Activated T-cell treated with anti-CD3 and anti-CD28 coated beads for 24 hours (primary cell): ENCODE measurements at regions not wholly inside any gene's neighbourhood (a gene's known extent, or its start where the extent isn't known, plus 50 kb on each side); places are given as distances from the start of the nearest gene placed in this dataset.
A peak's percentile ranks its signal among the peaks of the same experiment; 100 is the strongest.
"Not testable (repeated sequence)": the region's sequence is repeated elsewhere in the genome, so short reads cannot be mapped to it uniquely, and the experiment has no call there.

ENCODE experiments used
- DNase-seq: peaks from one replicate; pipeline ENCODE4 v3.0.0-alpha.2; 2020; ENCODE audit warnings: low read depth

DNA sequence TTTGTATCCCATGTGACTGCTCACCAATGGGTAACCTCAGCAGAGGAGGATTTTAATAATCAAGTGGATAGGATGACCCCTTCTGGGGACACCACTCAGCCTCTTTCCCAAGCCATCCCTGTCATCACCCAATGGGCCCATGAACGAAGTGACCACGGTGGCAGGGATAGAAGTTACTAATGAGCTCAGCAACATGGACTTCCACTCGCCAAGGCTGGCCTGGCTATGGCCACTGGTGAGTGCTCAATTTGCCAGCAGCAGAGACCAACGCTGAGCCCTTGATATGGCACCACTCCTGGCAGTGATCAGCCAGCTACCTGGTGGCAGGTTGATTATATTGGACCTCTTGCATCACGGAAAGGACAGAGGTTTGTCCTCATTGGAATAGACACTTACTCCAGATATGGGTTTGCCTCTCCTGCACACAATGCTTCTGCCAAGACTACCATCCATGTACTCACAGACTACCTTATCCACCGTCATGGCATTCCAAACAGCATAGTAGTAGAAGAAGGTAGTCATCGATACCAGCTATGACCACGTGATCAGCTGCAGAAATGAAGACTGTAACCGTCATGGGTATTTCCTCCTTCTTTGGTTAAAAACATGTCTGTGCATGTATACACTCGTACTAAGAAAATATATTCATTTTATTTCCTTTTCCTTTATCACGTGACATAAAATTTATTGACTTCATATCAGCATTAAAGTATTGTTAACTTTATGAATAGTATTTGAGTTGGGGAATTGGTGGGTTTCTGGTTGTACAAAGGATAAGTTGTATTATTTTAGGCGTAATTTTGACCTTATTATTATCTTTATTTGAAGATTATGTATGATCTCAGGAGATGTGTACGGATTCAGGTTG, 562.6 kb downstream of the PTPRU start:
- no peak for DNase-seq

DNA sequence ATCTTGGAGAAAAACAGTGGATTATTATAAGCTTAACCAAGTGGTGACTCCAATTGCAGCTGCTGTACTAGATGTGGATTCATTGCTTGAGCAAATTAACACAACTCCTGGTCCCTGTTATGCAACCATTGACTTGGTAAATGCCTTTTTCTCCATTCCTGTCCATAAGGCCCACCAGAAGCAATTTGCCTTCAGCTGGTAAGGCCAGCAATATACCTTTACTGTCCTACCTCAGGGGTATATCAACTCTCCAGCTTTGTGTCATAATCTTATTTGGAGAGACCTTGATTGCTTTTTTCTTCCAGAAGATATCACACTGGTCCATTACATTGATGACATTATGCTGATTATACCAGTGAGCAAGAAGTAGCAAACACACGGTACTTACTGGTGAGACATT, 560.8 kb downstream of the PTPRU start:
- DNase-seq = not testable (repeated sequence)

DNA sequence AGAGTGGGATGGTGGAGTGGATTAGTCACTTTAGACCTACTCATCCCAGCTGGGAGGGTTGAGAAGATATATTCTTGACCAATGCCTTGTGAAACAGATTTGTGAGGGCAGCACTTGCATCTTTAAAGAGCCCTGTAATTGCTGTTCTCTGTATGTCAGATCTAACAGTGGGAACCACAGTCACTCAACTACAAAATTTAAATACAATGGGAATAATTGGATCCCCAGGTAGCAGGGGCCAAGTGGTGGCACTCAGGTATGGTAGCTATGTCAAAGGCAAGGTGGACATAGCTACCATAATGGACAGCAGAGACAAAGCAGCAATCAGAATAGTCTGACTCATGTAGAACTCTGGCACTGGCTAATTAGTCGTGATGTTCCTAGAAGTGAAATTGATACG, 559.6 kb downstream of the PTPRU start:
- not testable (repeated sequence) for DNase-seq

DNA sequence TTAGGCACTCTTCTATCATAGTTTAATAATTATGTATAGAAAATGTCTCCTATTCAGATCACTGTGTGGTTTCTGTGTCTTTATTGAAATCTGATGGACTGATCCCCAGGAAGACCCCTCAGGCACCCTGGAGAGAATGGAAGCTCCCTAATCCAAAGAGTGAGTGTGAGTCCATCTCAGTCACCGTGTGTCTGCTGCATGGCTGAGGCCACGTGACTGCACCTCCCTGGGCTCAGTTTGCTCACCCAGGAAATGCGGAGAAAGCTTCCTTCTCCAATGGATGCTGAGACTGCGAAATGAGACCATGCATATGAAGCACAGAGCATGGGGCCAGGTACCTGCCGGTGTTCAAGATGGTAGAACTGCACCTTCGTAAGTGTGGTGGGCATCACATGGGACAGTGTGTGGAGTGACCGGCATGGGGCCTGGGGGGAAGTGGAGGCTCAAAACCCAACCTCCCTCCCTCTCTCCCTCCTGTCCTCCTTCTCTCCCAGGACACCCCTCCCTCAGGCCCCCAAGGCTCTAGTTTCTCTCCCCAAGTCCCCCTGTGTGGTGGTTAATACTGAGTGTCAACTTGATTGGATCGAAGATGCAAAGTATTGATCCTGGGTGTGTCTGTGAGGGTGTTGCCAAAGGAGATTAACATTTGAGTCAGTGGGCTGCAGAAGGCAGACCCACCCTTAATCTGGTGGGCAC, 557.5 kb downstream of the PTPRU start:
- no peak for DNase-seq

DNA sequence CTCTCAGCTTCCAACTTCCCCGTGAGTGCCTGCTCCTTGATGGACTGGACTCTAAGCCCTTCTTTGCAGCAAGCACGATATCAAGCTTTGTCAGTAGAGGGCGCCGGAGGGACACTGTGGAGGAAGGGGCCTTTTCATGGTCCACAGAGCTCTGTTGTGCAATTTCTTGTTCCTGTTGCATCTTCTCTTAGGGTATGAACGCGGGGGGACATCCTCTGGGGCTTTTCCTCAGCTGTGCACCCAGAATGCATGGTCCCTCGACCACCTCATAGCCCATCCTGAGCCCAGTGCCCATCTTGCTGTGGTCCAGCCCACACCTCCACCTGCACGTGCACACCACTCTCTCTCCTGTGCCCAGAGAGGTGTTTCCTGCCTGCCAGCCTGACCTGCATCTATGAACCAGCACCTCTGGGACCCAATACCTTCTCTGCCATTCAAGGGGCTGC, 556.8 kb downstream of the PTPRU start:
- DNase-seq = peak; percentile 53

DNA sequence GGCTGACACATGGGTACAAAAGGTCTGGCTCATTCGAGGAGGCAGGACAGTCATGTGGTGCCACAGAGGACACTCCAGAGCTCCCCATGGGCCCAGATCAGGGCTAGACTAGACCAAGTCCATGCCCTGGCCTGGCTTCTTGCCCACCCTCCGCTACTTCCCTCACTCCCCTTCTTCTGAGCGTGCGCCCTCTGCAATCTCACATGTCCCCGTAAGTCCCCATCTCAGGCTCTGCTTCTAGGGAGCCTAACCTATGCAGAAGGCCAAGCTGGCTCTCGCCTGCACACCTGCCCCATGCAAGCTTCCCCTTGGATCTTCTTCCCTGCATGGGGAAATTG, 553.6 kb downstream of the PTPRU start:
- no peak for DNase-seq

DNA sequence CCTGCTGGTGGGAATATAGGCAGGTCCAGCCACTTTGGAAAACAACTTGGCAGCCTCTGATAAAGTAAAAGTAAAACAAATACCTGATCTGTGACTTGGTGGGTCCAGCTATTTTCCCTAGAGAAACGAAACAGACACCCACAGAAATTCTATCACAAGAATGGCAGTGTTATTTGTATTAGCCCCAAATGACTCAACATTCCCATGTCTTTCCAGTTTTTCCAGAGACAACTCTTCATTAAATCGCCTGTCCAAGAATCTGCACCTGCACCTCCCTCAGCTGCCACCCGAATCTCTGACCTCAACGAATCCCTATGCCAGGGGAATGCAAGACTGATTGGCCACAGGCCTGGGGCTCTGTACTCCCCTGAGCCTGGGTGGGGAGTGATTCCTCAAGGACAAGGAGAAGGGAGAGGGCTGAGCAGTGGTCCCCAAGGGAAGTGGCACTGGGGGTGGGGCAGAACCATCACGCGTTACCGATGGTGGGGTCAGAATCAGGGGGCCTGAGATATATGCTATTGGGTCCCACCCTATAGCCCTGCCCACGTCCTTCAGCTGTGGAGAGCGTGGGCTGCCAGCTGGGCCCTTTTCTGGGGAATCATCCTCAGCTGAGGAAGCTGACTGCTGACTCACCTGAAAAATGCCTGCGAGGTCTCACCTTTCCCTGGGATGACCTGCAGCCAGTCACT, 553.0 kb downstream of the PTPRU start:
- no peak for DNase-seq

DNA sequence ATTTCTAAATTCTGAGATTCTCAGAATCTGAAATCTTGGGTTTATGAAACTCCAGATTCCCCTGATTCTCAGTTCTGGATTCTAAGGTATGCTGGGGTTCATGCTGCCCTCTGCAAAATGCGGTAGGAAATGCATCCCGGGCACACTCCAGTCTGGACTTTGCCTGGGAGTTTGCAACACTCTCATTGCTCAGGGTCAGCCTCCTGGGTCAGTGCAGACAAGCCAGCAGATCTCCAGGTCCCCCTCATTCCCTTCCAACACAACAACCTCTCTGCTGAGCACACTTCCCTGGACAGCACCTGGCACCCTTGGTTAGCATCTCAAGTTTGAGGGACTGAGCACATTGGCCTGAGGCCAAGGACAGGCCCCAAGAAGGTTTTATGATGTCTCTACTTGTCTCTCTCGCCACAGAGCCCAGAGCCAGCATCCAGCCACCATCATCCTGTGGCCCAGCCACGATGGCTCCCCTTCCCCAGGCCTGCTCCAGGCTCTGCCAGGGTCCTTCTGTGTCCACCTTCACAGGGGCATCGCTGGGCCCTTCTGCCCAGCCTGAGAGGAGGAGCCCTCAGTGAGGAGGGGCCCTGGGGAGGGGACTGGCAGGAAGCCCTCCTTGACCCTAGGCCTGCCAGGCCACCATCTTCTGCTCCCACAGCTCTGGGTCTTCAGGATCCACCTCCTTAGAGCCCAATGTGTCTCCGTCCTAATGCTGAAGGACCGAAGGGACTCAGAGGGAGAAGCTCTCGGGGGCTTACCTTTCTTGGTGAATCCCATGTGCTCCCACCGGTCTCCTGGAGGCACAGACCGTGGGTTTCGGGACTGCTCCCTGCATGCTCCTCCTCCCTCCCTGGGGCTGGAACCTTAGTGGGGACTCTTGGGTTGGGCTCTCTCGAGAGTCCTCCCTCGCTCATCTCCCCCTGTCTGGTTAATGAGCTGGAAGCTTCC, 550.7 kb downstream of the PTPRU start:
- DNase-seq = no peak

DNA sequence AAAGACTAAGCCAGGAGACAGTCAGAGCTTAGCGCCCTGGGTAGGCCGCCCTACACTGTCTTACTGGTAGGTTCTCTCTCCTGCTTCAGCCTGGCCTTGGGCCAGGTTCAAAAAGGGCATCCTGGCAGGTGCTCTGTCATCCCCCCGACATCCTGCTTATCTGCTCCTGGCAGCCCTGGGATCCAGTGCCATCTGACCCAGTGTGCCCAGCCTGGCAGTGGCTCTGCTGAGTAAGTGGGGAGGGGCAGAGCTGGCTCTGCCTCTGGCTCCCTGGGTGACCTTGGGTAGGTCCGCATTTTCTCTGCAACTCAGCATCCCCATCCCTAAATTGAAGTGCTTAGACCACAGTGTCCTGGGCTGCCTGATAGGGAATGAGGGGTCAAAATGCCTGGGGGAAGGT, 549.9 kb downstream of the PTPRU start:
- no peak for DNase-seq

DNA sequence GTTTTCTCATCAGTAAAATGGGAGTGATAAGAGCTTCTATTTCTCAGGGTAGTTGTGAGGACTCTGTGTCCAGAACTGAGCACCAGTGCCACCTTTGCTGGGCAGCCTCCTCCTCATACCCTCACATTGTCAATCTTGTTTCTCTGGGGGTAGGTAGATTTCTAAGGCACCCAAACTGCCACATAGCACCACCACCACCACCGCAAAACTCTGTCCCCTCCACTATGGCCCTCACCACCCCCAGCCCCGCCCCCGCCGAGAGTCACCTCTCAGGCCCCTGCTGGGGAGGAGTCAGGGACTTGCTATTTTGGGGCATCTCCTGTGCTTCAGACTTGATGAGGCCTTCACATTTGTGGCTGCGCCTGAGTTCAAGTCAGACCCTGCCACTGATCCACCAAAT, 549.2 kb downstream of the PTPRU start:
- no peak for DNase-seq

DNA sequence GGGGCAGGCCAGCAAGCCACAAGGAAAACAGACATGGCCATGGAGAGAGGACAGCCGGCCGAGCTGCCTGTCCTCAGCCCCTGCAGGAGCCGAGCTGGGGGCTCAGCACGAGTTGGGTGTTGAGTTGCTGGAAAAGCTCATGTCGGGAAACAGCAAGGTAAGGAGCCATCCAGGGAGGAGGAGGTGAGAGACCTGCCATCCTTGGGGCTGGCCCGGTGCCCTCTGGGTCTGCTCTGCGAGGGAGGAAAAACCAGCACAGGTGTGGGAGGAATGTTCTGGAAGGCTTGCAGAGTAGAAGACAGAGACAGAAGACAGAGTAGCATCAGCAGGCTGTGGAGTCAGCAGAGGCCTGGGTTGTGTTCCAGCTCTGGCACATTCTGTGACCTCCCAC, 548.8 kb downstream of the PTPRU start:
- no peak for DNase-seq

DNA sequence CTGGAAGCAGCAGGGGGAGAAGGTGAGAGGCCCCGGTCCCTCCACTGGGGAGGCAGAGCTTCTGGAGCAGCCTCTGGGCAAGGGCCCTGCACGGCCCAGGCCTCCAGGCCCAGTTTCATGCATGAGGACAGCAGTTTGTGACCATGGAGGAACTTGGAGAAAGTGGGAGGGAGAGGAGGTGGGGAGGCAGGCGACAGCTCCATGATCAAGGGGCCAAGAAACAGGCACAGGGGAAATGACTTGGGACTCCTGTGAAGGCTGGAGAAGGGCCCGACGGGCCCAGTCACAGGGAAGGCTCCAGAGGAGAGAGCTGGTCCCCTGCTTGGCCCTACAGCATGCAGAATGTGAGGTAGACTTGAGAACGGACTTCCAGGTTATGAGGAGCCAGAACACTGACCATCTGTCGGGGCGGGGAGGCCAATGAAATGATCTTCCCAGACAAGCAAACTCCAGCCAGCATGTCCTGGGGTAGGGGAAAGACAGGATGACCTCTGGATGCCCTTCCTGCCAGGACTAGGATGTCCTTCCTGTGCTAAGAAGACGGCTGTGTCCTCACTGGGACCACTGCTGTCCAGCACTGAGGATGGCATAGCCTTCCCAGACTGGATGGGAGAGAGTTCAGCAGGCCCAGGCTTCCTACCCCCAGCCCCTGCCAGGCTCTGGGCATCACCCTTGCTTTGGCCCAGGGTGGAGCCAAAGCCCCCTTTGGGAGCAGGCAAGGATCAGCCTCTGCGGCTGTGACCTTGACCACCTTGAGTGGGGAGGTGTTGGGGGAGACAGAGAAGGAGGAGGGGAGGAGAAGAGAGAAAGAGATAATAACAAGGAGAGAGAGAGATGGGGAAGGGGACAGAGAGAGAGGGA, 548.2 kb downstream of the PTPRU start:
- no peak for DNase-seq

DNA sequence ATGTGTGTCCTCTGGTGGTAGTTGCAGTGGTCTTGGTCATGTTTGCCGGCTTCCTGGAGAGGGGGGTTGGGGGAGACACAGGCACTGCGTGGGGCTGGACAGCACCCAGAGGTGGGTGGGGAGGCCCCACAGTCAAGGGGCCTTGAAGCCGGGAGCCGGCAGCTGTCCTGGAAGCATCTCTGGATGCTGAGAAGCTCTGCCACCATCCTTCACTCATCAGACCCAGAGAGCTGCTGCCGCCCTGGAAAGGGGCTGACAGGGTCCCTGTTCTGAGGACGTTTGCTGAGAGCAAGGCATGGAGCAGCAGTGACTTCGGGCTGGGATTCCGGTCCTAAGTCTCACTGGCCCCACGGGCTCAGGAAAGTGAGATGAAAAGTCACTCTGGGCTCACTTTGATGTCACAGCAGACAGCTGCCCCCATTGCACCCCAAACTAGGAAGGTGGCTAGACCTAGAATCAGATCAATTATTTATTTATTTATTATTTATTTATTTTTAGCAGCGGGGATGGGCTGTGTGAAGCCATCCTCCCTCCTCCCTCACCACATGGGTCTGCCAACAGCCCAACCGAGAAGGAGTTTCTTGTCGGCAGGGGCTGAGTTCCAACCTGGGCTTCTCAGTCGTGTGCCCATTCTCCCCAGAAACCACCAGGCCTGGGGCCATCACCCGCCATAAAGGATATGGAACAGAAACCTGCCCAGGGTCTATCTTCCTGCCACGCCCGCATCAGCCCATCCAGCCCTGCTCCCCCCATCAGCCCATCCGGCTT, 547.4 kb downstream of the PTPRU start:
- DNase-seq = no peak

DNA sequence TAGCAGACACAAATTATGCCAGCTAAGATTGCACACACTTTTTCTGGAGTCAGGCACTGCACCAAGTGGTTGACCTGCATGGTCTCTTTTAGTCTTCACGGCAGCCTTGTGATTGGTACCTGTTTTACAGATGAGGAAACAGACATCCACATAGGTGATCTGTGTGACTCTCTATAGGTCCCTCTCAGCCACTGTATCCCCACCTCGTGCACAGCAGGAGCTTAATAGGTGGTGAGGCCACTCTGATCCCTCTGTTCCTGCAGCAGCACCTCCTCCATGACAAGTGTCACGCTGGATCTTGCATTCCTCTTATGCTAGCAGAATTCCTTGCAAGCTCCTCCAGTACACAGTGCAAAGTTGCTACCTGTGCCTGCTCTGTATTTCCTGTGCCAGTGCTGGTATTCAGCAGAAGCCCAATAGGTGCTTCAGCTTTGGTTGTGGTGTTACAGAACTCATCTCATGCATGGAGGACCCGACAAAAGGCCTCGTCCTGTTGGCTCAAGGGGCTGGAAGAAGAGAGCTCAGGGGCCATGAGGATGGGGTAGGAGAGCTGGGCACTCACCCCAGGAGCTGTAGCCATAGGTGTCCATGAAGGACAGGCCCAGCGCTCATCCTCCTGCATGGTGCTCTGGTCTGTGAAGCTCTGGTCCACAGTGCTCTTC, 546.7 kb downstream of the PTPRU start:
- DNase-seq = no peak

DNA sequence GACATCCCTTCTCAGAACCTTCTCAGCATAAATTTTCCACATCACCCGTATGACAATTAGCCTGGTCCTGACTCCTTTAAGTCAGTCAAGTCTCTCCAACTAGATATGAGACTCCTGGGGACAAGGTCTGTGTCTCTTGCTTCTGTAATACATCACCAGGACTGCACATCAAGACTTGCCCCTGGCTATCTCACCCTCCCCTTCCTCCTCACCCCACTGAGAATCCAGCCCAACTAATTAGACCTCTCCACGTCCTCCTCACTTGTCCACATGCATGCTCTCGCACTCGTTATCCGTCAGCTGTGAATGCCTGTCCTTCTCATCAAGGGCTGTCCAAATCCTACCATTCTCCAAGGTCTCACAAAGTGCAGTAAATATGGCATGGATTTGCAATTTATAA, 542.8 kb downstream of the PTPRU start:
- DNase-seq = no peak

DNA sequence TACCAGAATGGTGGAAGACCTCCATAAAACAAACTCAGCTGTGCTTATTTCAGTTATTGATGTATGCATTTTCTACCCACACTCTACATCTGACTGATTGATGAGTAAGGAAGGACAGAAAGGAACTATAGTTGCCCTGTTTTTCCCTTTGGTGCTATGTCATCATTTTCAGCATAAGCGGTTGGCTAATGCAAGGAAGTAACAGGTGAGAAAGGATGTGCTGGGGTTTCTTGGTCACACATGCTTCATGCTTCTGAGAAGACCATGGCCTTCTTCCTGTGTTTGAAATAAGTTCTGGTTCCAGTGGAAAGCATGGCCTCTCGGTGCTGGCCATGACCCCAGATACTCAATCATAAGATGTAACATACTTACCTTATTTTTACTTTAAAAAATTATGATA, 541.2 kb downstream of the PTPRU start:
- DNase-seq = no peak

DNA sequence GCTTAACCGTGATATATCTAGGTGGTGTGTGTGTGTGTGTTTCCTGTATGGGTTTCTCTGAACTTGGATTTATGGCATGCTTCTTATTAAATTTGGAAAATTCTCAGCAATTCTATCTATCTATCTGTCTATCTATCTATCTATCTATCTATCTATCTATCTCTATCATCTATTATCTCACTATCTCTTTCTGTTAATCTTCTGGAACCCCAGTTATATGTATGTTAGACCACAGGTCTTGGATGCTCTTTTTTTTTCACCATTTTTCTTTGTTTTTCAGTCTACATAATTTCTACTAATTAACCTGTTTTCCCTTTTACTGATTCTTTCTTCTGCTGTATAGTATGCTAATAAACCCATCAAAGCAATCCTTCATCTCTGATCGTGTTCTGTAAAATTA, 538.0 kb downstream of the PTPRU start:
- DNase-seq = no peak

DNA sequence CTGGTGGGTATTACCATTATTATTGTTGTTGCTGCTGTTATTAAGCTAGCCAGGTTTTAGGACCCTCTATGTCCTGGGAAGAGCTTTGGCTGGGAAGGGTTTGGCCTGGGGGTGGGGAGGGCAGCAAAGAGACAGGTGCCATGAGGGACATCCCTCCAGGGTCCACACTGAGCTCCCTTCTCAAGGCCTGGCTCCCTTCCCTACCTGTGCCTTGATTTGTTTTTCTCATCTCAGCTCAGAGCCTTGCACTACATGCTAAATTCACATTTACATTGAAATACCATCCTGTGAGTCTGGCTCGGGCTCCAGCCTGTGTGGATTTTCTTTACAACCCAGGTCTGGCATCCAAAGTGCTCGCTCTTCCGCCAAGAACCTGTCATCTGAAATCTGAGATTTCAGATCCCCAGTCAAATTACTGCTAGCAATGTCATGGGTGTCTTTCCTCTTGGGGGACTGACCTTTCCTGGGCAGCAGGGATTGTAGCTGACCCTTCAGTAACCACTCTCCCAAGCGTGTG, 536.3 kb downstream of the PTPRU start:
- DNase-seq = no peak

DNA sequence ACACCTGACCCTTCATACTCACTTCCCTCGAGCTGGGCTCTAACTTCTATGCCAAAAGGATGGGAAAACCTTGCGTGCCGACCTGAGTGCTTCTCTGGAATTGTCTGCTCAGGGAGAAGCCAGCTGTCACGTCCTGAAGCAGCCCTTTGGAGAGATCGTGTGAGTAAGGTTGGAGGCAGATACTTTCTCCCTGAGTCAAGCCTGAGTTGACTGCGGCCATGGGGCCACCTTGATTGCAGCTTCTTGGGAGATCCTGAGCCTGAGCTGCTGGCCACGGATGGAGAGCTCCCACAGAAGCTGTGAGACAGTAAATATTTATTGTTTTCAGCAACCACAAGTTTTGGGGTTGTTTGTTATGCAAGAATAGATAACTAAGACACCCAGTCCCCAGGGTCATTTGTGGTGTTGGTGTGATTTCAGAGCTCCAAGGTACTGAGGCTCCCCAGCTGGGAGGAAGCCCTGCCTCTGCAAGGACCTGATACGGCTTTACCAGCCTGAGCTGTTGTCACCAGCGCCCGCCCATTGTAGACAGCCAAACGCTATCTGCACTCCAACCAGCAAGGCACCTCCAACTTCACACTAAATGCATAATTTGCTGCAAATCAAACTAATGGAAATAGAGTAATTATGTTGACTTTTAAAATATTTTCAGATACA, 531.6 kb downstream of the PTPRU start:
- DNase-seq = no peak
